ENCODE measurements at regions not wholly inside any gene's neighbourhood (a gene's known extent, or its start where the extent isn't known, plus 50 kb on each side); places are given as distances from the start of the nearest gene placed in this dataset.

DNA sequence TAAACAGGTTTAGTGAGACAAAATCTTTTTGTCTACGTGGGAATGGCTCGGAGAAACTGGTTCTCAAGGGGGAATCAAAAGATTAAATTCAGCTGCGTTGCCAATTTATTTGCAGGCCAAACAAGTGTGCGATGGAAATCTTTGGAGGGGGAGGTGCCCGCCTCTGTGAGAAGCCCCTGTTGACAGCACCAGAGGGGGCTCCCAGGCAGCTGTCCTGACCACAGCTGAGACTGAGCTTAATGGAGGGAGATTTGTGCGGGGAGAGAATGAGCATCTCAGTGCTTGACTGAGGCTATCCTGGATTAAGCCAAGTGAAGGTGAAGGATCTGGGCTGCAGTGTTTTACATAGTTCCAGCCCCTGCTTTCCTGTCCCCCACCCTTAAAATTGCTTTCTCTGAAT, 169.7 kb downstream of the ATG4C start:
- TF ChIP-seq, protein P1, sequence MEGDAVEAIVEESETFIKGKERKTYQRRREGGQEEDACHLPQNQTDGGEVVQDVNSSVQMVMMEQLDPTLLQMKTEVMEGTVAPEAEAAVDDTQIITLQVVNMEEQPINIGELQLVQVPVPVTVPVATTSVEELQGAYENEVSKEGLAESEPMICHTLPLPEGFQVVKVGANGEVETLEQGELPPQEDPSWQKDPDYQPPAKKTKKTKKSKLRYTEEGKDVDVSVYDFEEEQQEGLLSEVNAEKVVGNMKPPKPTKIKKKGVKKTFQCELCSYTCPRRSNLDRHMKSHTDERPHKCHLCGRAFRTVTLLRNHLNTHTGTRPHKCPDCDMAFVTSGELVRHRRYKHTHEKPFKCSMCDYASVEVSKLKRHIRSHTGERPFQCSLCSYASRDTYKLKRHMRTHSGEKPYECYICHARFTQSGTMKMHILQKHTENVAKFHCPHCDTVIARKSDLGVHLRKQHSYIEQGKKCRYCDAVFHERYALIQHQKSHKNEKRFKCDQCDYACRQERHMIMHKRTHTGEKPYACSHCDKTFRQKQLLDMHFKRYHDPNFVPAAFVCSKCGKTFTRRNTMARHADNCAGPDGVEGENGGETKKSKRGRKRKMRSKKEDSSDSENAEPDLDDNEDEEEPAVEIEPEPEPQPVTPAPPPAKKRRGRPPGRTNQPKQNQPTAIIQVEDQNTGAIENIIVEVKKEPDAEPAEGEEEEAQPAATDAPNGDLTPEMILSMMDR (IDR thresholded peaks at IDR 0.05) = no peak
- no peak for TF ChIP-seq POLR2A (IDR thresholded peaks at IDR 0.05)
